ENCODE measurements at regions not wholly inside any gene's neighbourhood (a gene's known extent, or its start where the extent isn't known, plus 50 kb on each side); places are given as distances from the start of the nearest gene placed in this dataset.
"Not testable (repeated sequence)": the region's sequence is repeated elsewhere in the genome, so short reads cannot be mapped to it uniquely, and the experiment has no call there.

DNA sequence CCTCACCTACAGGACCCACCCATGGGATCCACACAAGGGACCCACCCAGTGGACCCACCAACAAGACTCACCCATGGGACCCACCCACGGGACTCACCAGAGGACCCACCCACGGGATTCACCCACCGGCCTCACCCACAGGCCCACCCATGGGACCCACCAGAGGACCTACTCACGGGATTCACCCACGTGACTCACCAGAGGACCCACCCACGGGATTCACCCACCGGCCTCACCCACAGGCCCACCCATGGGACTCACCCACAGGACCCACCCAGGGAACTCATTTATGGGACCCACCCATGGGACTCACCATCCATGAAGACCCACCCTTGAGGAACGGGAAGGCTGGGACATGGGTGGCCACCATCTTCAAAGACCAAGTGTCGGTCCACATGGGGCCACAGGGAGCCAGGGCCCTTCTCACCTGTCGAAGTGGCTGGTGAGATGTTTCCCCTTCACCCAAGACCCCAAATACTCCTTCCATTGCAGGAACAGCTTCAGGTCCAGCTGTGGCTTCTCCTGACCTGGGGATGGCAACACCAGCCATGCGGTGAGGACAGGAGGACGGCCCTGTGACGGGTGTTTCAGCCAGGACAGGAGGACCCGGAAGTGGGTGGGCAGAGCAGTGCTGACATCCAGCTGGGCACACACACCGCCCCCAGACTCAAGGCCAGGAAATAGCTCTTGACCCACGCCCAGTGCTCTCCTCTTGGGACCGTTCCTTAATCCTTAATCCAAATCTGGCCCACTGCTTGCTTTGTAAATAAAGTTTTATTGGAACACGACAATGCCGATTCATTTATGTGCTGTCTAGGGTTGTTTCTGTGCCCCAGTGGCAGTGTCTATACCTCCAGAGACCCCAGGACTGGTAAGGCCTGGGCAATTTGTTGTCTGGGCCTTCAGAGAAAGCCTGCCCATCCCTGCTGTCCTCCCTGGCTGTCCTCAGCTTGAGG is 1005.1 kb downstream of the BRD1 start:
- TF ChIP-seq, protein P1, sequence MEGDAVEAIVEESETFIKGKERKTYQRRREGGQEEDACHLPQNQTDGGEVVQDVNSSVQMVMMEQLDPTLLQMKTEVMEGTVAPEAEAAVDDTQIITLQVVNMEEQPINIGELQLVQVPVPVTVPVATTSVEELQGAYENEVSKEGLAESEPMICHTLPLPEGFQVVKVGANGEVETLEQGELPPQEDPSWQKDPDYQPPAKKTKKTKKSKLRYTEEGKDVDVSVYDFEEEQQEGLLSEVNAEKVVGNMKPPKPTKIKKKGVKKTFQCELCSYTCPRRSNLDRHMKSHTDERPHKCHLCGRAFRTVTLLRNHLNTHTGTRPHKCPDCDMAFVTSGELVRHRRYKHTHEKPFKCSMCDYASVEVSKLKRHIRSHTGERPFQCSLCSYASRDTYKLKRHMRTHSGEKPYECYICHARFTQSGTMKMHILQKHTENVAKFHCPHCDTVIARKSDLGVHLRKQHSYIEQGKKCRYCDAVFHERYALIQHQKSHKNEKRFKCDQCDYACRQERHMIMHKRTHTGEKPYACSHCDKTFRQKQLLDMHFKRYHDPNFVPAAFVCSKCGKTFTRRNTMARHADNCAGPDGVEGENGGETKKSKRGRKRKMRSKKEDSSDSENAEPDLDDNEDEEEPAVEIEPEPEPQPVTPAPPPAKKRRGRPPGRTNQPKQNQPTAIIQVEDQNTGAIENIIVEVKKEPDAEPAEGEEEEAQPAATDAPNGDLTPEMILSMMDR (IDR thresholded peaks at IDR 0.05; ENCODE audit: low read depth, low read length, missing control alignments): no peak
- DNase-seq (ENCODE audit: extremely low read depth, low read depth): no peak
- no peak overlapping the region for H3K4me3 ChIP-seq (replicated peaks; ENCODE audit: low read depth, low read length)

GRCh38 chr22:48821727-48822126 is 1005.9 kb downstream of the BRD1 start:
- no peak for DNase-seq (ENCODE audit: extremely low read depth, low read depth)
- no peak overlapping the region for H3K4me3 ChIP-seq (replicated peaks; ENCODE audit: low read depth, low read length)
- TF ChIP-seq, protein P1 (IDR thresholded peaks at IDR 0.05; ENCODE audit: low read depth, low read length, missing control alignments): no peak

- H3K4me3 ChIP-seq (replicated peaks; ENCODE audit: low read depth, low read length): no peak overlapping the region
- DNase-seq (ENCODE audit: extremely low read depth, low read depth): no peak
- TF ChIP-seq, protein P1 (IDR thresholded peaks at IDR 0.05; ENCODE audit: low read depth, low read length, missing control alignments): no peak
Measured at GRCh38 chr22:48821346-48821690, 1006.4 kb downstream of the BRD1 start.

- TF ChIP-seq, protein P1 (IDR thresholded peaks at IDR 0.05; ENCODE audit: low read depth, low read length, missing control alignments): no peak
- no peak for DNase-seq (ENCODE audit: extremely low read depth, low read depth)
- no peak overlapping the region for H3K4me3 ChIP-seq (replicated peaks; ENCODE audit: low read depth, low read length)
Measured at GRCh38 chr22:48820481-48821345, 1007.0 kb downstream of the BRD1 start.

DNA sequence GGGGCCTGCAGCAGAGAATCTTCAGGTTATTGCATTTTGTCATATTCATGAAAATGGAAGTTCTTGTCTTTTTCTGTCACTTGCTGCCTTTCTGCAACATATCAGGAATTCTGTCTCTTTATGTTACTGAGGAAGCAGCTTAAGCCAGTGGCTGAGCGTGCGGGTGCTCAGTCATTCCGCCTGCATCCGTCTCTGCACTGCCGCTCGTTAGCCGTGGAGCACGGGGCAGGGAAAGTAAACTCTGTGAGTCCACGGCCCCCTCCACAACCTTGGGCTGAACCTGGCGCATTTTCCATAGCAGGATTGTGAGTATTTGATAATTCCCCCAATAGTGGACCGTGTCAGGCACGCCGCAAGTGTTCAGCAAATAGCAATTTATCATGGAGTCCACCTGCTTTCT is 1007.7 kb downstream of the BRD1 start:
- H3K4me3 ChIP-seq (replicated peaks; ENCODE audit: low read depth, low read length): no peak overlapping the region
- TF ChIP-seq, protein P1 (IDR thresholded peaks at IDR 0.05; ENCODE audit: low read depth, low read length, missing control alignments): no peak
- DNase-seq (ENCODE audit: extremely low read depth, low read depth): no peak

GRCh38 chr22:48819232-48819631 is 1008.4 kb downstream of the BRD1 start:
- TF ChIP-seq, protein P1 (IDR thresholded peaks at IDR 0.05; ENCODE audit: low read depth, low read length, missing control alignments): no peak

DNA sequence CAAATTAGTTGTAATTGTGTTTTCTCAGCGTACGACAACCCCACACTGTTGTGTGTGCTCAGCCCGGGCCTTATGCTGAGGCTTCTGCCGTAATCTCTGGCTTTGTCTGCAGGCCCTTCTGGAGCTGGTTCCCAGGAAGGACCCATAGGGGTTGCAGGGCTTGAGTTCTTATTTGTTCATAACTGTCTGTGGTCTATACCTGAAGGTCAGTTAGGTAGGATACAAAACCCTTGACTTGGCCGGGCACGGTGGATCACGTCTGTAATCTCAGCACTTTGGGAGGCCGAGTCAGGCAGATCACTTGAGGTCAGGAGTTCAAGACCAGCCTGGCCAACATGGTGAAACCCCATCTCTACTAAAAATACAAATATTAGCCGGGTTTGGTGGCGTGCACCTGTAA is 1010.2 kb downstream of the BRD1 start:
- not testable (repeated sequence) for H3K4me3 ChIP-seq (replicated peaks; ENCODE audit: low read depth, low read length); DNase-seq (ENCODE audit: extremely low read depth, low read depth)

More at GRCh38 chr22:48819232-48819631, 1008.4 kb downstream of the BRD1 start:
- no peak for DNase-seq (ENCODE audit: extremely low read depth, low read depth)
- no peak overlapping the region for H3K4me3 ChIP-seq (replicated peaks; ENCODE audit: low read depth, low read length)
